Panc1 (cell line): ENCODE measurements at regions not wholly inside any gene's neighbourhood (a gene's known extent, or its start where the extent isn't known, plus 50 kb on each side); places are given as distances from the start of the nearest gene placed in this dataset.

ENCODE experiments used
- ATAC-seq: fragments of 200-7000 bp; cut with Tn5 transposase; 2 replicates; pipeline ENCODE4 v1.9.1; 2020; ENCODE audit warnings: mild to moderate bottlenecking, moderate library complexity
- BruUV-seq: library from RNA; stranded (reverse); fragments of 400-500 nt; replicated peaks from 2 replicates; lab custom pipeline; 2021; lab: Mats Ljungman, UMichigan
- CTCF ChIA-PET: fragments of 300-600 bp; sonication (Branson Sonifier 250); formaldehyde crosslinking; loops from one replicate; lab custom pipeline; 2022; ENCODE audit warnings: antibody characterized with exemption; lab: Charles Lee
- POLR2A ChIA-PET: fragments of 300-600 bp; sonication (Branson Sonifier 250); formaldehyde crosslinking; loops from one replicate; lab custom pipeline; 2022; ENCODE audit warnings: antibody characterized with exemption; lab: Charles Lee
- DNase-seq: peaks from one replicate; pipeline ENCODE4 v3.0.0-alpha.2; 2010; ENCODE audit warnings: low read depth, low spot score
- H3K27ac ChIP-seq: 2 replicates; pipeline ENCODE4 v1.5.1; 2011; ENCODE audit warnings: mild to moderate bottlenecking, low read length, inconsistent platforms
- H3K27me3 ChIP-seq: fragments of 200-500 bp; sonication (Bioruptor generic); 2 replicates; pipeline ENCODE4 v1.6.0; 2014; ENCODE audit warnings: low read length, inconsistent platforms; ENCODE audit not compliant: control insufficient read depth, insufficient read depth
- H3K36me3 ChIP-seq: fragments of 200-500 bp; sonication (Bioruptor generic); 2 replicates; pipeline ENCODE4 v1.5.1; 2014; ENCODE audit warnings: inconsistent platforms, mild to moderate bottlenecking, low read length, moderate library complexity; ENCODE audit not compliant: control insufficient read depth, insufficient read depth
- H3K4me1 ChIP-seq: 2 replicates; pipeline ENCODE4 v1.5.1; 2011; ENCODE audit warnings: inconsistent platforms, mild to moderate bottlenecking, low read length, moderate library complexity; ENCODE audit not compliant: control insufficient read depth, insufficient read depth
- H3K4me3 ChIP-seq, 2 experiments: 2 replicates each; pipeline ENCODE4 v1.5.1; 2011 to 2012; ENCODE audit warnings: low read depth in 2 of 2, low read length in 2 of 2, mild to moderate bottlenecking in 2 of 2, inconsistent platforms in 1 of 2, moderate library complexity in 1 of 2
- H3K9me3 ChIP-seq: fragments of 200-500 bp; sonication (Bioruptor generic); 2 replicates; pipeline ENCODE4 v1.5.1; 2014; ENCODE audit warnings: low read depth, mild to moderate bottlenecking, inconsistent platforms, low read length, moderate library complexity; ENCODE audit not compliant: control insufficient read depth, insufficient read depth
- CTCF ChIP-seq: fragments of 450-650 bp; IDR thresholded peaks from 2 replicates; pipeline ENCODE4 v1.5.1; 2017; ENCODE audit warnings: mild to moderate bottlenecking
- POLR2AphosphoS5 ChIP-seq: IDR thresholded peaks from 2 replicates; pipeline ENCODE4 v1.6.1; 2012; ENCODE audit warnings: mild to moderate bottlenecking, low read depth, low read length, moderate library complexity
- REST ChIP-seq, 2 experiments: IDR thresholded peaks; 2 replicates each; pipeline ENCODE4 v1.6.1; 2011 to 2012; ENCODE audit warnings: low read depth in 2 of 2, control low read depth in 1 of 2, low read length in 1 of 2, mild to moderate bottlenecking in 1 of 2, moderate library complexity in 1 of 2; ENCODE audit not compliant: insufficient read depth in 1 of 2
- SIN3A ChIP-seq: IDR thresholded peaks from 2 replicates; pipeline ENCODE4 v1.6.1; 2012; ENCODE audit warnings: low read depth, mild to moderate bottlenecking, low read length, moderate library complexity, borderline replicate concordance; ENCODE audit not compliant: insufficient read depth
- TCF7L2 ChIP-seq: IDR thresholded peaks from 2 replicates; pipeline ENCODE4 v1.6.1; 2011; ENCODE audit warnings: mild to moderate bottlenecking, low read depth, low read length, inconsistent platforms
- in situ Hi-C: cut with HindIII; loops from 2 replicates; pipeline ENCODE4 v1.10.0; 2016; ENCODE audit warnings: low sequenced_read_pairs, low pct_unique_long_range_greater_than_20kb
- intact Hi-C: fragments of 100-400 bp; cut with micrococcal nuclease; formaldehyde crosslinking; loops from one replicate; pipeline ENCODE4 v1.10.0; 2022; ENCODE audit not compliant: unreplicated experiment

- Histone ChIP-seq H3K9me3 (no peaks in the 10 kb centered on the region), H3K27ac (no peak overlapping the region), H3K4me3 (no peak overlapping the region), H3K4me1 (no peaks in the 10 kb centered on the region; the same call in 1 of the 2 replicates), H3K36me3 (no peaks in the 10 kb centered on the region), H3K27me3 (no peaks in the 10 kb centered on the region)
- intact Hi-C loops (no loop called here), in situ Hi-C loops (no loop called here)
- ChIA-PET POLR2A (no interaction called here), CTCF (no interaction called here)
- BruUV-seq = no TSS peak
- ATAC-seq (no peak), DNase-seq (no peak)
- no peak for TF ChIP-seq REST (IDR thresholded peaks at IDR 0.05; ENCODE audit: insufficient read depth in 1 of 2, low read depth in 2 of 2, low read length in 1 of 2)
Measured at GRCh38 chr3:48077815-48078214, 61.6 kb upstream of the MAP4 start.

GRCh38 chr3:48070030-48070429, 53.8 kb upstream of the MAP4 start:
- BruUV-seq = no TSS peak
- in situ Hi-C loops = no loop called here
- ChIA-PET POLR2A (no interaction called here), CTCF (no interaction called here)
- peaks cover 4% of the 10 kb centered on the region; the same call in 1 of the 2 replicates for H3K4me1 ChIP-seq
- H3K36me3 ChIP-seq = no peaks in the 10 kb centered on the region
- no peaks in the 10 kb centered on the region for H3K9me3 ChIP-seq
- TF ChIP-seq POLR2AphosphoS5 (no peak), REST (IDR thresholded peaks at IDR 0.05; ENCODE audit: insufficient read depth in 1 of 2, low read depth in 2 of 2, low read length in 1 of 2) (no peak), TCF7L2 (no peak), CTCF (no peak), SIN3A (no peak)
- ATAC-seq = no peak
- no peak for DNase-seq
- no peak overlapping the region for H3K27ac ChIP-seq
- no peak overlapping the region for H3K4me3 ChIP-seq
- no peaks in the 10 kb centered on the region for H3K27me3 ChIP-seq
- intact Hi-C loops = no loop called here
